ENCODE measurements at regions not wholly inside any gene's neighbourhood (a gene's known extent, or its start where the extent isn't known, plus 50 kb on each side); places are given as distances from the start of the nearest gene placed in this dataset.

DNA sequence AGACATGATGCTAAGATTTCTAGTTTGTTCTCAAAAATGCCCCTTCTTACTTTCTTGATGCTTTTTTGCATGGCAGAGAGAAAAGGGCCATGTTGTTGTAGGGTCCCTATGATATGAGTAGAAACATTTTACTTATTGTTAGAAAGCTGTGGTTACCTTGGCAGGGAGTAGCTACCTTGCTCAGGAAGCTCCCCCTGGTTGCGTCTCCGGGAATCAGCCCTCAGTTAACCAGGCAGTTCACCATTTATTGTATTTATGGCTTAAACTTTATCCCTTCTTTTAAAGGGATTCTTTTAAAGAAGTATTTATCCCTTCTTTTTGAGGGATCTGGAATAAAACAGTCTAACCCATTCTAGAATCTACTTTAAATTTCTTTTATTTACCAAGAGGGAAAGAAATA is 113.9 kb upstream of the PROKR2 start:
- no peaks in the 10 kb centered on the region for H3K79me2 ChIP-seq (ENCODE audit: control insufficient read depth, insufficient read depth, low read length)
- H3K27ac ChIP-seq (ENCODE audit: insufficient read depth, low read depth, low read length) = no peak overlapping the region
- no peaks in the 10 kb centered on the region for H3K36me3 ChIP-seq (ENCODE audit: control insufficient read depth in 2 of 2, extremely low read depth in 1 of 2, insufficient read depth in 2 of 2, low read length in 2 of 2)
- no peaks in the 10 kb centered on the region for H4K20me1 ChIP-seq (replicated peaks; ENCODE audit: control insufficient read depth, extremely low read depth, insufficient read depth, low read length)
- H3K9ac ChIP-seq (replicated peaks; ENCODE audit: extremely low read depth, insufficient read depth, low read length) = no peak overlapping the region
- H3K4me1 ChIP-seq (ENCODE audit: control insufficient read depth, extremely low read depth, insufficient read depth, low read length) = no peaks in the 10 kb centered on the region
- BruUV-seq (replicated peaks) = no TSS peak
- intact Hi-C loops (cut with micrococcal nuclease) (no loop called here), dilution Hi-C loops (cut with MboI; ENCODE audit: extremely low pct_ligation_motif_present, low sequenced_read_pairs) (no loop called here)
- no peak overlapping the region for H2AFZ ChIP-seq (ENCODE audit: low read depth, low read length)
- H3K9me3 ChIP-seq (replicated peaks; ENCODE audit: control insufficient read depth, insufficient read depth, low read length) = no peaks in the 10 kb centered on the region
- FAIRE-seq (no peak), DNase-seq (ENCODE audit: low read depth, low spot score) (no peak)
- H3K27me3 ChIP-seq (ENCODE audit: control insufficient read depth in 2 of 2, insufficient read depth in 2 of 2, low read length in 2 of 2) = peaks cover 0 to 5% of the 10 kb centered on the region in 2 experiments
- no peak for TF ChIP-seq POLR2A (IDR thresholded peaks at IDR 0.05; ENCODE audit: low read depth, low read length)
- TF ChIP-seq POLR2AphosphoS5 (IDR thresholded peaks at IDR 0.05; ENCODE audit: insufficient read depth, low read depth, low read length) = no peak
- no peak for TF ChIP-seq JUN (IDR thresholded peaks at IDR 0.05; ENCODE audit: borderline replicate concordance, insufficient read depth, insufficient read length, low read depth)
- no peak for TF ChIP-seq FOS (IDR thresholded peaks at IDR 0.05; ENCODE audit: borderline replicate concordance, insufficient read depth, low read length)
- TF ChIP-seq, protein P1, sequence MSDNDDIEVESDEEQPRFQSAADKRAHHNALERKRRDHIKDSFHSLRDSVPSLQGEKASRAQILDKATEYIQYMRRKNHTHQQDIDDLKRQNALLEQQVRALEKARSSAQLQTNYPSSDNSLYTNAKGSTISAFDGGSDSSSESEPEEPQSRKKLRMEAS (IDR thresholded peaks at IDR 0.05; ENCODE audit: insufficient read depth, insufficient read length) = no peak
- no peak for TF ChIP-seq GATA2 (IDR thresholded peaks at IDR 0.05; ENCODE audit: insufficient read depth, insufficient read length, low read depth, low read length)
- no peak for TF ChIP-seq MYC (IDR thresholded peaks at IDR 0.05; ENCODE audit: low read depth, low read length)
- no peak for TF ChIP-seq EZH2 (IDR thresholded peaks at IDR 0.05; ENCODE audit: borderline replicate concordance, low read depth, low read length, severe bottlenecking)
- TF ChIP-seq, protein P2, sequence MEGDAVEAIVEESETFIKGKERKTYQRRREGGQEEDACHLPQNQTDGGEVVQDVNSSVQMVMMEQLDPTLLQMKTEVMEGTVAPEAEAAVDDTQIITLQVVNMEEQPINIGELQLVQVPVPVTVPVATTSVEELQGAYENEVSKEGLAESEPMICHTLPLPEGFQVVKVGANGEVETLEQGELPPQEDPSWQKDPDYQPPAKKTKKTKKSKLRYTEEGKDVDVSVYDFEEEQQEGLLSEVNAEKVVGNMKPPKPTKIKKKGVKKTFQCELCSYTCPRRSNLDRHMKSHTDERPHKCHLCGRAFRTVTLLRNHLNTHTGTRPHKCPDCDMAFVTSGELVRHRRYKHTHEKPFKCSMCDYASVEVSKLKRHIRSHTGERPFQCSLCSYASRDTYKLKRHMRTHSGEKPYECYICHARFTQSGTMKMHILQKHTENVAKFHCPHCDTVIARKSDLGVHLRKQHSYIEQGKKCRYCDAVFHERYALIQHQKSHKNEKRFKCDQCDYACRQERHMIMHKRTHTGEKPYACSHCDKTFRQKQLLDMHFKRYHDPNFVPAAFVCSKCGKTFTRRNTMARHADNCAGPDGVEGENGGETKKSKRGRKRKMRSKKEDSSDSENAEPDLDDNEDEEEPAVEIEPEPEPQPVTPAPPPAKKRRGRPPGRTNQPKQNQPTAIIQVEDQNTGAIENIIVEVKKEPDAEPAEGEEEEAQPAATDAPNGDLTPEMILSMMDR (IDR thresholded peaks at IDR 0.05; ENCODE audit: extremely low read depth in 1 of 2, insufficient read depth in 1 of 2, low read depth in 1 of 2, low read length in 2 of 2) = no peak
- ChIA-PET POLR2A (no interaction called here), CTCF (interaction anchor here (1.1 to 2.1 kb wide), 2 partner anchors 28 to 225 kb away, joined by 5 to 7 read pairs; no protein-coding TSS in a partner anchor)
- no peaks in the 10 kb centered on the region for H3K9me1 ChIP-seq (replicated peaks; ENCODE audit: control insufficient read depth, extremely low read depth, insufficient read depth, low read length)
- H3K4me3 ChIP-seq (replicated peaks in 1 of 3; ENCODE audit: insufficient read depth in 1 of 3, low read depth in 1 of 3, low read length in 3 of 3) = no peak overlapping the region
- H3K4me2 ChIP-seq (ENCODE audit: insufficient read depth, low read length) = no peak overlapping the region
